H1 (cell line): ENCODE measurements at regions not wholly inside any gene's neighbourhood (a gene's known extent, or its start where the extent isn't known, plus 50 kb on each side); places are given as distances from the start of the nearest gene placed in this dataset.

Experiments used
- CTCF ChIA-PET: fragments of 300-600 bp; sonication (Branson Sonifier 250); formaldehyde crosslinking; loops from one replicate; lab custom pipeline; 2021; ENCODE audit not compliant: partially characterized antibody; lab: Charles Lee
- POLR2A ChIA-PET: fragments of 300-600 bp; sonication (Branson Sonifier 250); formaldehyde crosslinking; loops from one replicate; lab custom pipeline; 2021; ENCODE audit warnings: inconsistent platforms; ENCODE audit not compliant: partially characterized antibody; lab: Charles Lee
- DNase-seq, 2 experiments: peaks; one replicate each; pipeline versions ENCODE4 v3.0.0 to v3.0.0-alpha.2; 2010 to 2022; ENCODE audit warnings: low spot score in 2 of 2, low read depth in 1 of 2, mixed read lengths in 1 of 2
- FAIRE-seq: peaks from 2 replicates; lab custom pipeline; 2011; peaks lifted over from hg19 to GRCh38; lab: Jason Lieb, UNC
- H2AFZ ChIP-seq: 2 replicates; pipeline ENCODE4 v1.8.1; 2012; ENCODE audit warnings: low read length, inconsistent platforms
- H2AK5ac ChIP-seq: 2 replicates; pipeline ENCODE4 v1.6.1; 2013; ENCODE audit warnings: low read depth, low read length
- H2BK120ac ChIP-seq: replicated peaks from 2 replicates; pipeline ENCODE3; 2013; ENCODE audit warnings: low read depth, low read length, inconsistent platforms
- H2BK12ac ChIP-seq: 2 replicates; pipeline ENCODE4 v1.6.1; 2013; ENCODE audit warnings: low read depth, low read length
- H2BK15ac ChIP-seq: 2 replicates; pipeline ENCODE4 v1.6.1; 2013; ENCODE audit warnings: low read length
- H2BK20ac ChIP-seq: 2 replicates; pipeline ENCODE4 v1.6.1; 2013; ENCODE audit warnings: low read length
- H2BK5ac ChIP-seq: 2 replicates; pipeline ENCODE4 v1.6.1; 2013; ENCODE audit warnings: low read depth, low read length
- H3K14ac ChIP-seq: 2 replicates; pipeline ENCODE4 v1.6.1; 2013; ENCODE audit warnings: inconsistent platforms; ENCODE audit not compliant: insufficient read length
- H3K18ac ChIP-seq: 2 replicates; pipeline ENCODE4 v1.6.1; 2013; ENCODE audit warnings: low read length; ENCODE audit errors: extremely low read depth
- H3K23ac ChIP-seq: 2 replicates; pipeline ENCODE4 v1.6.1; 2013; ENCODE audit warnings: inconsistent platforms; ENCODE audit not compliant: insufficient read length
- H3K23me2 ChIP-seq: 2 replicates; pipeline ENCODE4 v1.6.1; 2013; ENCODE audit warnings: low read depth, low read length
- H3K27ac ChIP-seq: 2 replicates; pipeline ENCODE4 v1.6.1; 2011; ENCODE audit warnings: low read depth, low read length, inconsistent platforms
- H3K27me3 ChIP-seq, 4 experiments: replicated peaks in 1 of 4; 1 replicate in 1 of 4; 2 replicates in 3 of 4; pipeline versions ENCODE4 v1.6.1 to v1.8.1; 2011 to 2013; ENCODE audit warnings: low read length in 3 of 4, mild to moderate bottlenecking in 3 of 4, inconsistent platforms in 2 of 4, mixed read lengths in 2 of 4, moderate library complexity in 1 of 4; ENCODE audit not compliant: control insufficient read depth in 3 of 4, insufficient read depth in 3 of 4; ENCODE audit errors: extremely low read depth in 1 of 4
- H3K36me3 ChIP-seq, 4 experiments: 2 replicates each; pipeline versions ENCODE4 v1.6.1 to v1.8.1; 2011 to 2013; ENCODE audit warnings: mild to moderate bottlenecking in 4 of 4, low read length in 3 of 4, moderate library complexity in 2 of 4, control low read depth in 1 of 4, inconsistent platforms in 1 of 4; ENCODE audit not compliant: insufficient read depth in 4 of 4, control insufficient read depth in 2 of 4
- H3K4ac ChIP-seq: replicated peaks from 2 replicates; pipeline ENCODE3; 2013; ENCODE audit warnings: low read length, low read depth, mixed read lengths, inconsistent platforms; ENCODE audit not compliant: insufficient read length
- H3K4me1 ChIP-seq, 4 experiments: replicated peaks in 1 of 4; 1 replicate in 1 of 4; 2 replicates in 3 of 4; pipeline versions ENCODE4 v1.6.1 to v1.8.1; 2011 to 2013; ENCODE audit warnings: low read length in 3 of 4, inconsistent platforms in 2 of 4, mixed read lengths in 1 of 4; ENCODE audit not compliant: insufficient read depth in 4 of 4, control insufficient read depth in 3 of 4
- H3K4me2 ChIP-seq, 2 experiments: 2 replicates each; pipeline versions ENCODE4 v1.6.1 to v1.8.1; 2011 to 2013; ENCODE audit warnings: low read depth in 2 of 2, low read length in 2 of 2, control low read depth in 1 of 2, inconsistent platforms in 1 of 2, mild to moderate bottlenecking in 1 of 2; ENCODE audit not compliant: insufficient read depth in 1 of 2
- H3K4me3 ChIP-seq, 4 experiments: fragments of 200-600, 300-600 bp in 1 of 4; sonication (generic), shearing (Covaris generic), sonication (Bioruptor Twin) in 1 of 4; 2 replicates each; pipeline versions ENCODE4 v1.5.1 to v1.8.1; 2011 to 2016; ENCODE audit warnings: low read length in 4 of 4, low read depth in 3 of 4, control low read depth in 2 of 4, inconsistent platforms in 2 of 4, mild to moderate bottlenecking in 2 of 4, mixed read lengths in 1 of 4, moderate library complexity in 1 of 4; ENCODE audit not compliant: insufficient read depth in 2 of 4; ENCODE audit errors: extremely low read depth in 1 of 4
- H3K56ac ChIP-seq: replicated peaks from 2 replicates; pipeline ENCODE3; 2013; ENCODE audit warnings: low read depth, mild to moderate bottlenecking, mixed read lengths, low read length, inconsistent platforms; ENCODE audit not compliant: insufficient read length
- H3K79me1 ChIP-seq: 2 replicates; pipeline ENCODE4 v1.6.1; 2013; ENCODE audit warnings: low read depth, low read length, control low read depth
- H3K79me2 ChIP-seq, 2 experiments: 2 replicates each; pipeline versions ENCODE4 v1.6.1 to v1.8.1; 2012 to 2013; ENCODE audit warnings: low read length in 2 of 2, mild to moderate bottlenecking in 2 of 2, inconsistent platforms in 1 of 2; ENCODE audit not compliant: insufficient read depth in 2 of 2, control insufficient read depth in 1 of 2
- H3K9ac ChIP-seq, 4 experiments: replicated peaks in 1 of 4; 1 replicate in 1 of 4; 2 replicates in 3 of 4; pipeline versions ENCODE4 v1.6.1 to v1.8.1; 2011 to 2013; ENCODE audit warnings: low read depth in 3 of 4, low read length in 3 of 4, control low read depth in 2 of 4, mild to moderate bottlenecking in 2 of 4, moderate library complexity in 2 of 4, inconsistent platforms in 1 of 4; ENCODE audit errors: extremely low read depth in 1 of 4
- H3K9me3 ChIP-seq, 2 experiments: 2 replicates each; pipeline versions ENCODE4 v1.6.1 to v1.8.1; 2012 to 2013; ENCODE audit warnings: mild to moderate bottlenecking in 2 of 2, moderate library complexity in 2 of 2, control low read depth in 1 of 2, inconsistent platforms in 1 of 2, low read depth in 1 of 2, low read length in 1 of 2, mixed read lengths in 1 of 2; ENCODE audit not compliant: insufficient read depth in 2 of 2
- H4K20me1 ChIP-seq, 2 experiments: replicated peaks in 1 of 2; 2 replicates each; pipeline versions ENCODE3 to v1.8.1; 2011 to 2013; ENCODE audit warnings: inconsistent platforms in 2 of 2, low read length in 2 of 2, mild to moderate bottlenecking in 1 of 2; ENCODE audit not compliant: insufficient read depth in 2 of 2, control insufficient read depth in 1 of 2
- H4K5ac ChIP-seq: 2 replicates; pipeline ENCODE4 v1.6.1; 2013; ENCODE audit warnings: low read length, low read depth, mixed read lengths, inconsistent platforms; ENCODE audit not compliant: insufficient read length
- H4K8ac ChIP-seq: 2 replicates; pipeline ENCODE4 v1.8.0; 2013; ENCODE audit warnings: mild to moderate bottlenecking, moderate library complexity, low read length, inconsistent platforms; ENCODE audit not compliant: insufficient read depth; ENCODE audit errors: extremely low read depth
- H4K91ac ChIP-seq: replicated peaks from 2 replicates; pipeline ENCODE3; 2013; ENCODE audit warnings: low read length, mixed read lengths, inconsistent platforms; ENCODE audit not compliant: insufficient read length
- CHD2 ChIP-seq: IDR thresholded peaks from 2 replicates; pipeline ENCODE4 v1.6.1; 2012; ENCODE audit warnings: low read length, improper control_type of control experiment
- SIN3A ChIP-seq, 2 experiments: IDR thresholded peaks in 1 of 2; conservative IDR thresholded peaks in 1 of 2; 2 replicates each; pipeline ENCODE4 v1.6.1; 2011 to 2012; ENCODE audit warnings: low read length in 2 of 2, improper control_type of control experiment in 1 of 2, low read depth in 1 of 2, mild to moderate bottlenecking in 1 of 2
- WGBS, 2 experiments: shearing (Covaris generic) in 1 of 2; methylation state at CpG; one replicate each; pipeline versions ENCODE4 v1.1.6 to v1.1.7; 2013 to 2015; ENCODE audit warnings: low lambda C conversion rate in 2 of 2, mixed read lengths in 2 of 2, inconsistent platforms in 1 of 2, low coverage in 1 of 2, missing lambda C conversion rate in 1 of 2; ENCODE audit not compliant: insufficient replicate concordance in 2 of 2, insufficient coverage in 1 of 2, insufficient read length in 1 of 2; ENCODE audit errors: extremely low coverage in 1 of 2, missing lambda C conversion rate in 1 of 2; 5-methylcytosine and 5-hydroxymethylcytosine counted together

DNA sequence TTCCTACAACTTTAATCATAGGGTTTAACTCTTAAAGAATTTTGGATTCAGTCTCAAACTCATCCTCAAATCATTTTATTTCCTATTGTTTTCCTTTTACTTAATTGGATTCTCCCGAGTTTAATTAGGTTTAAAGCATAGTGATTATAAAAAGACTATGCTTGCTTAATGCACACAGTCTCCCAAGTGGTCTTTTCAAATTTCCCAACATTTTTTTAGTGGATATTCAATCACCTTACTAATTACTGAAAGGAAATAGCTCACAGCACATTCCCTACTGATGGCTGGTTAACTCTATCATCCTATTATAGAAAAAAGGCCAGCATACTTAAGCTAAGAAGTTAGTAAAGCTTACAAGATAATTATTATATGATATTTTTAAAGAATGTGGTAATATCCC, 170.6 kb downstream of the PRDM9 start:
- Histone ChIP-seq H3K4ac (no peak overlapping the region), H3K4me3 (no peak overlapping the region), H2AFZ (no peak overlapping the region), H3K4me1 (no peaks in the 10 kb centered on the region), H3K79me1 (no peaks in the 10 kb centered on the region), H3K79me2 (no peaks in the 10 kb centered on the region), H2AK5ac (no peak overlapping the region), H3K23ac (no peak overlapping the region), H4K8ac (no peak overlapping the region), H3K9me3 (no peaks in the 10 kb centered on the region), H2BK15ac (no peak overlapping the region), H3K23me2 (no peaks in the 10 kb centered on the region), H2BK20ac (no peak overlapping the region), H3K14ac (no peak overlapping the region), H3K18ac (no peak overlapping the region), H2BK120ac (no peak overlapping the region), H4K20me1 (no peaks in the 10 kb centered on the region), H2BK12ac (no peak overlapping the region), H3K27me3 (no peaks in the 10 kb centered on the region), H3K4me2 (no peak overlapping the region), H3K27ac (no peak overlapping the region), H4K5ac (no peak overlapping the region)
- FAIRE-seq = no peak
- ChIA-PET CTCF (interaction anchor here (0.5 kb wide), 1 partner anchor 16 kb away, joined by 4 read pairs; no protein-coding TSS in a partner anchor), POLR2A (no interaction called here)
- WGBS, 2 experiments = 83% methylated on average over 1 of the region's 1 CpG; no CpG with 5 or more reads in 1 of the 2 experiments
- DNase-seq = no peak
- no peak for TF ChIP-seq SIN3A (conservative IDR thresholded peaks at IDR 0.05 in 1 of 2, IDR thresholded peaks at IDR 0.05 in 1 of 2; ENCODE audit: low read depth in 1 of 2, low read length in 2 of 2)
- no peak for TF ChIP-seq CHD2
- TF ChIP-seq, all 59 proteins: peak for 0
- Histone ChIP-seq H3K9ac (no peak overlapping the region), H3K36me3 (no peaks in the 10 kb centered on the region), H3K56ac (no peak overlapping the region), H4K91ac (no peak overlapping the region), H2BK5ac (no peak overlapping the region)
